GM12864 (cell line): ENCODE measurements at regions not wholly inside any gene's neighbourhood (a gene's known extent, or its start where the extent isn't known, plus 50 kb on each side); places are given as distances from the start of the nearest gene placed in this dataset.

Source experiments
- DNase-seq: peaks from one replicate; pipeline ENCODE4 v3.0.0-alpha.2; 2011; ENCODE audit warnings: low read depth
- H3K4me3 ChIP-seq: 2 replicates; pipeline ENCODE4 v1.5.1; 2011; ENCODE audit warnings: mild to moderate bottlenecking, low read depth, low read length, control low read depth
- TF ChIP-seq, protein P1 (sequence below): IDR thresholded peaks from 2 replicates; pipeline ENCODE4 v1.5.1; 2011; ENCODE audit warnings: low read depth, mild to moderate bottlenecking, moderate library complexity, low read length, control low read depth, inconsistent platforms; ENCODE audit errors: missing control alignments

DNA sequence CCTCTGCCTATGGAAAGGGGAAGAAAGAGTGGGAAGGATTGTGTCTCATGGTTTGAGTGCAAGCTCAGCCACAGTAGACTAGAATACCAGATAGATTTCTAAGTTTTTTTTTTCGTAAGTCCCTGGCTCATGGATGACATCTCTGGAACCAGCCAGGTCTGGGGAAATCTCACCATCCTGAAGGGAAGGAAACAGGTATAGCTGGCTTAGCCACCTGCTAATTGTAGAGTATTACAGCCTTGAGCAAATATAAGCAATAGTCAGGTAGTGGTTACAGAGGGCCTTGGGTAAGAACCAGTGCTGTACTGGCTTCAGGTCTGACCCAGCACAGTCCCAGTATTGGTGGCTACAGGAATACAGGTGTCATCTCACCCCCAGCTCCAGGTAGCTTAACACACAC lies 500.9 kb upstream of the PRMT6 start:
- no peak overlapping the region for H3K4me3 ChIP-seq
- TF ChIP-seq, protein P1, sequence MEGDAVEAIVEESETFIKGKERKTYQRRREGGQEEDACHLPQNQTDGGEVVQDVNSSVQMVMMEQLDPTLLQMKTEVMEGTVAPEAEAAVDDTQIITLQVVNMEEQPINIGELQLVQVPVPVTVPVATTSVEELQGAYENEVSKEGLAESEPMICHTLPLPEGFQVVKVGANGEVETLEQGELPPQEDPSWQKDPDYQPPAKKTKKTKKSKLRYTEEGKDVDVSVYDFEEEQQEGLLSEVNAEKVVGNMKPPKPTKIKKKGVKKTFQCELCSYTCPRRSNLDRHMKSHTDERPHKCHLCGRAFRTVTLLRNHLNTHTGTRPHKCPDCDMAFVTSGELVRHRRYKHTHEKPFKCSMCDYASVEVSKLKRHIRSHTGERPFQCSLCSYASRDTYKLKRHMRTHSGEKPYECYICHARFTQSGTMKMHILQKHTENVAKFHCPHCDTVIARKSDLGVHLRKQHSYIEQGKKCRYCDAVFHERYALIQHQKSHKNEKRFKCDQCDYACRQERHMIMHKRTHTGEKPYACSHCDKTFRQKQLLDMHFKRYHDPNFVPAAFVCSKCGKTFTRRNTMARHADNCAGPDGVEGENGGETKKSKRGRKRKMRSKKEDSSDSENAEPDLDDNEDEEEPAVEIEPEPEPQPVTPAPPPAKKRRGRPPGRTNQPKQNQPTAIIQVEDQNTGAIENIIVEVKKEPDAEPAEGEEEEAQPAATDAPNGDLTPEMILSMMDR: no peak
- DNase-seq: no peak

DNA sequence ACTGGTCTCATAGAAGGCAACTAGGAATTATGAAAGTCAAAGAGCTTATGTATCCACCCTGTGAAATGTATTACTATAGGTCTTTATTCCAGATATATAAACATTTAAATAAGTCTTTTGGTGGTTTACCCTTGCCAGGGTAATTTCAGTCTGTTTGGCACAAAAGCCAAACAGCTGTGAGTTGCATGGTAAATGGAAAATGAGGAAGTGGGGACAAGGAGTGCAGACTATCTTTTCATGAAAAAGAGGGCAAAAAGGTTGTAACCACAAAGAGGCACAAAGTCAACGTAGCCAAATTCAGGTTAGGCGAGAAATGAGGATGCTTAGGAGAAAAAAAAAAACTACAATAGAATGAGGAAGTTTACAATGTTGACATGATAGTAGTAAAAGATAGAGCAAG lies 492.3 kb upstream of the PRMT6 start:
- H3K4me3 ChIP-seq: no peak overlapping the region
- DNase-seq: no peak
- TF ChIP-seq, protein P1: no peak

DNA sequence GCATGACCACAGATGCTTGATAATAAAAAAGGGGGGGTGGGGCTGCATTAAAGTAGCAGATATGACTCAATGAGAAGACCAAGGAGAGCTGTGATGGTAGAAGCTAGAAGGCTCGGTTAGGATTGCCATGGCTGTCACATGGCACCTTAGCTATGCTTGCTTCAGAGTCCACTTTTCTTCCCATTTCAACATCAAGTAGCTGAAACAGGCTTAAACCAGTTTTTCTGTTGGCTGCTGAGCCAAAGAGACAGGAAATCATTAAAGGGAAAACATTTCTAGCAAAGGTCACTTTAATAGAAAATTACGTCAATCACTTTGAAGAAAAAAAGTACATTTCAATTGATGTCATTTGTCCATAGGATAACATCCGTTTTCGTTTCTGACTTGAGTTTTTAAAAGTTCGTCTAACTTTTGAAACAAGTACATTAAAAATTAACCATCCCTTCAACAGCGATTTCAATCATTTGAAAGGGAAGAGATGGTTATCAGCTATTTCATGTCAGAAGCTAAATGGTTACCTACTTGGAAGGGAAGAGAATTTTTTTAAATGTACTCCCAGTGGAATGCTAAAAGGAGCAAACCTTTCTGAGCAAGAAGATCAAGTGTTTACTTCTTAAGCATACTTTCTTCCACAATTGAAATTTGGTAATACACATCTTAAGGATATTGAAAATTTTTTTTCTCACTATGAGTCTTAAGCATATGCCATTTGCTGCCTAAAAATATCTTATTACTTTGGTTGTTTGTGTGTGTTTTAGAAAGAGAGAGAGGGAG lies 488.1 kb upstream of the PRMT6 start:
- DNase-seq: no peak
- TF ChIP-seq, protein P1: no peak
- no peak overlapping the region for H3K4me3 ChIP-seq

DNA sequence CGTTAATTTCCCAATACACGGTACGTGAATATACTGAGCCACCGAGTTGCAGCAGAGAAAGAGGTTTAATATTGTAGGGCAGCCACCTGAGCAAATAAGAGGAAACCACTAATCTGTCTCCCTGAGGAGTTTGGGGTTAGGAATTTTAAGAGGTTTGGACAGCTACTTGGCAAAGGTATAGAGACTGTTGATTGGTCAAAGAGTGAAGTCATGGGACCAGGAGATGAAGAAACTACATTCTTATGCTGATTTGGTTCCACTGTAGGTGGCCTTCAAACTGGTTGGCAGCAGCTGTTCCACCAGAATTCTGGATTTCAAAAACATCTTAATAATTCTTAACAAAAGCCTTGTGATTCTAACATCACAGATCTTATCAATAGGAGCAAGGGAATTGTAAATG lies 485.4 kb upstream of the PRMT6 start:
- no peak for DNase-seq
- no peak overlapping the region for H3K4me3 ChIP-seq
- TF ChIP-seq, protein P1: no peak

DNA sequence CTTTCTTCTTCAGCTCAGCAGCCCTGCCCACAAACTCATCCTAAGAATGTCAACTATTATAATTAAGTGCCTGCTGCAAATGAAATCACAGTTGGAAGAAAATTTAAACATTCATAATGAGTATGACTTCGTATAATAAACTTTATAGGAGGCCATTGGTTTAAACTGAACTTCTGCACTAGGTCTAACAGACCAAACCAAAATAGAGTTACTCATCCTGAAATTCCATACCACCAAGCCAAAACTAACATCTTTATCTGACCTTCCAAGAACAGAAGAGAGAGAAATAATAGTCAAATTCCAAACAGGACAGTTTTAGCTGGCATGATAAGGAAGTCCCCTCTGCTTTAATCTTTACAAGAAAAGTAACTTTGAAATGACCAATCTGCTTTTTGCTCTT lies 472.4 kb upstream of the PRMT6 start:
- DNase-seq: no peak
- TF ChIP-seq, protein P1: no peak
- H3K4me3 ChIP-seq: no peak overlapping the region

DNA sequence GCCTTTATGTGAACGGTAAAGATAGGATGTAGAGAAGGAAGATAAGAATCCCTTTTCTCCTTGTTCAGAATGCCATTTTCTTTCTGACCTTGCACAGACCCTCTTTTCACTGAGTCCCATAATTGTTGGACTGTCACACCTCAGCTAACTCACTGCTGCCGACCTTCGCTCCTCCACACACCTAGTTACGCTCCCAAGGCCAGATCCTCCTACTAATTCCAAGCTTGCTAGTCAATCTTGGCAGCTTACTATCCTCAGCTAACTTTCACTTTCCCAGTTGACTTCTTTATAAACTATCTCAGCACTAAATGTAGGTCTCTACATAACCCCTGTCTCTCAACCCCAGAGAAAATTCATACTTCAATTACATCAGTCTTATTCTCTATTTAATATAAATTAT lies 471.8 kb upstream of the PRMT6 start:
- TF ChIP-seq, protein P1: no peak
- DNase-seq: no peak
- no peak overlapping the region for H3K4me3 ChIP-seq

DNA sequence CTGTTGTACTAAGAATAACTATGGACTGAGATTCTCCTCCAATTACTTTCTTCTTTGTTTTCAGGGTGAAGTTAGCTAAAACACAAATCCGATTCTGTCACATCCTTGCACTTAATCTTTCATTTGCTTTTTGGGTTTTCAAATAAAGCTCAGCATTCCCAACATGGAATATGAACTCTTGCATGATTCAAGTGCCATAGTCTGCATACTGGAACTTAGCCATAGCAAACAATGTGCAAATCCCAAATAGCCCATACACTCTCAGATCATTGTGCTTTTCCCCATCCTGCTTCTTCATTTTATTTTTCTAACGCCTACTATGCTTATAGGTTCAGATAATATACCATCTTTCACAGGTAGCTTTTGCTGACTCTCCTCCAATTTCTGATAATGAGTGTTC lies 455.8 kb upstream of the PRMT6 start:
- no peak overlapping the region for H3K4me3 ChIP-seq
- TF ChIP-seq, protein P1: no peak
- no peak for DNase-seq
